Activated CD4-positive, alpha-beta memory T cell treated with anti-CD3 and anti-CD28 coated beads for 36 hours (primary cell): ENCODE measurements at regions not wholly inside any gene's neighbourhood (a gene's known extent, or its start where the extent isn't known, plus 50 kb on each side); places are given as distances from the start of the nearest gene placed in this dataset.
A peak's percentile ranks its signal among the peaks of the same experiment; 100 is the strongest.
"Not testable (repeated sequence)": the region's sequence is repeated elsewhere in the genome, so short reads cannot be mapped to it uniquely, and the experiment has no call there.

Experiments used
- CTCF ChIA-PET: fragments of 350-600 bp; sonication (Branson Sonifier 250); formaldehyde crosslinking; loops from one replicate; lab custom pipeline; 2021; ENCODE audit warnings: antibody characterized with exemption, inconsistent platforms; lab: Charles Lee
- POLR2A ChIA-PET: fragments of 350-600 bp; sonication (Branson Sonifier 250); formaldehyde crosslinking; loops from one replicate; lab custom pipeline; 2021; ENCODE audit warnings: antibody characterized with exemption; lab: Charles Lee
- DNase-seq: peaks from one replicate; pipeline ENCODE4 v3.0.0-alpha.2; 2020
- H3K27ac Mint-ChIP-seq: one replicate; pipeline ENCODE4 v1.8.0; 2021; ENCODE audit warnings: mixed read lengths
- H3K27me3 Mint-ChIP-seq: one replicate; pipeline ENCODE4 v1.8.0; 2021; ENCODE audit warnings: mixed read lengths
- H3K36me3 Mint-ChIP-seq: one replicate; pipeline ENCODE4 v1.8.0; 2021; ENCODE audit warnings: mixed read lengths
- H3K4me1 Mint-ChIP-seq: one replicate; pipeline ENCODE4 v1.8.0; 2021; ENCODE audit warnings: low read depth, mixed read lengths
- H3K4me3 Mint-ChIP-seq: one replicate; pipeline ENCODE4 v1.8.0; 2021; ENCODE audit warnings: mild to moderate bottlenecking, mixed read lengths
- H3K9me3 Mint-ChIP-seq: one replicate; pipeline ENCODE4 v1.8.0; 2021; ENCODE audit warnings: mixed read lengths
- intact Hi-C: fragments of 100-400 bp; cut with micrococcal nuclease; formaldehyde crosslinking; loops from one replicate; pipeline ENCODE4 v1.15.1; 2023

DNA sequence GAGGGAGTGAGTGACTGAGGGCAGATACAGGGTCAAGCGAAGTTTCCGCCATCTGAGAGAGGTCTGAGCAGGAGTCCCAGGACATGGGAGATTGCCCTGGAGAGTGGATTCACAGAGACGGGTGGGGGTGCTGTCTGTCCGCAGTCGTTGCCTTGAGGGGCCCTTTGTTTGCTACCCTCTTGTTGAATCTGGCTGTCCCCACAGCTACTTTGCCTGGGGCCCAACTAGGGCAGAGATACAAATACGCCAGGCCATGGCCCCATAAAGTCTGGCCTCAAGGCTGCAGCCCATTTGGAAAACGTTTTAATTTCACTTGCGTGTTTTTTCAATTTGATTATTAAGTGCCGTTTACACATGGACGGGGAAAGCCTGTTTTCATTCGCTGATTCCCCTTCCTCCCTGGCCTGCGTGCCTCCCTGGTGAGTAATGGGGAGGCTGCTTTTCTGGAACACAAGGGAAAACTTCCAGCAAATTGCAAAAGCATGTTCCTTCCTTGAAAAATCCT is 134.4 kb downstream of the SMIM20 start:
- Mint-ChIP-seq H3K36me3 (no peaks in the 10 kb centered on the region), H3K27me3 (peaks cover 9% of the 10 kb centered on the region), H3K9me3 (no peaks in the 10 kb centered on the region), H3K27ac (no peak overlapping the region), H3K4me3 (no peak overlapping the region), H3K4me1 (peaks cover 8% of the 10 kb centered on the region)
- CTCF ChIA-PET, result no interaction called here
- intact Hi-C loops, result no loop called here
- POLR2A ChIA-PET, result no interaction called here
- no peak for DNase-seq

GRCh38 chr4:26048950-26049349 is 134.9 kb downstream of the SMIM20 start:
- H3K4me1 Mint-ChIP-seq, result peaks cover 8% of the 10 kb centered on the region
- intact Hi-C loops, result no loop called here
- CTCF ChIA-PET, result no interaction called here
- H3K4me3 Mint-ChIP-seq, result no peak overlapping the region
- H3K27ac Mint-ChIP-seq, result no peak overlapping the region
- H3K36me3 Mint-ChIP-seq, result no peaks in the 10 kb centered on the region
- DNase-seq, result no peak
- H3K27me3 Mint-ChIP-seq, result peaks cover 7% of the 10 kb centered on the region
- H3K9me3 Mint-ChIP-seq, result no peaks in the 10 kb centered on the region
- POLR2A ChIA-PET, result no interaction called here

- Mint-ChIP-seq H3K36me3 (no peaks in the 10 kb centered on the region), H3K4me1 (peaks cover 5% of the 10 kb centered on the region), H3K27me3 (peaks cover 7% of the 10 kb centered on the region), H3K27ac (no peak overlapping the region), H3K9me3 (no peaks in the 10 kb centered on the region), H3K4me3 (no peak overlapping the region)
- ChIA-PET POLR2A (no interaction called here), CTCF (no interaction called here)
- no peak for DNase-seq
- intact Hi-C loops, result no loop called here
Observed at GRCh38 chr4:26049447-26049846, 135.4 kb downstream of the SMIM20 start.

GRCh38 chr4:26050212-26050643 is 136.2 kb downstream of the SMIM20 start:
- intact Hi-C loops, result no loop called here
- peaks cover 3% of the 10 kb centered on the region for H3K4me1 Mint-ChIP-seq
- CTCF ChIA-PET, result interaction anchor here (1.1 kb wide), 1 partner anchor 280 kb away, joined by 3 read pairs; no protein-coding TSS in a partner anchor

GRCh38 chr4:26050671-26051070 is 136.7 kb downstream of the SMIM20 start:
- ChIA-PET CTCF (interaction anchor here (1.1 to 1.5 kb wide), 2 partner anchors 18 to 280 kb away, joined by 3 read pairs; no protein-coding TSS in a partner anchor), POLR2A (no interaction called here)
- no peak for DNase-seq
- Mint-ChIP-seq H3K36me3 (no peaks in the 10 kb centered on the region), H3K4me1 (peaks cover 3% of the 10 kb centered on the region), H3K4me3 (no peak overlapping the region), H3K27me3 (peaks cover 7% of the 10 kb centered on the region), H3K27ac (no peak overlapping the region), H3K9me3 (peaks cover 2% of the 10 kb centered on the region)
- intact Hi-C loops, result no loop called here

More at GRCh38 chr4:26050212-26050643, 136.2 kb downstream of the SMIM20 start:
- no peak for DNase-seq
- H3K27ac Mint-ChIP-seq, result no peak overlapping the region
- POLR2A ChIA-PET, result no interaction called here
- no peak overlapping the region for H3K4me3 Mint-ChIP-seq
- peaks cover 2% of the 10 kb centered on the region for H3K9me3 Mint-ChIP-seq
- H3K36me3 Mint-ChIP-seq, result no peaks in the 10 kb centered on the region
- peaks cover 7% of the 10 kb centered on the region for H3K27me3 Mint-ChIP-seq

DNA sequence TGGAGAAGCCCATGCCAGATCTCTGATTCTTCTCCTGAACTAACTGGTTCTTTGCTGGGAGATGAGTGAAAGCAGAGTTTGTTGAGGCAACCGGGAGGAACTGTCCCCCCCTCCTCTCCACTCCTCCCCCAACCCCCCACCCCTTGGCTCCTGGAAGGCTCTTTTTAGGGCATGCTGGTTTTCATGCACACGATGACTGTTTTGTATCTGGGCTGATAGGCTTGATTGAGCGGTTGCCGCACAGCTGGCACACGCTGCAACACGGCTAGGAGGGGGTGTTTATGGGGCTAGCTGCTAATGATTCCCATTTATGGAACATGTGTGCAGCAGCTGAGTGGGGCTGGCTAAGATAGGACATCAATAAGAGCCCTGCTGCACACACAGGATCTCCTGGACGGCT is 137.2 kb downstream of the SMIM20 start:
- DNase-seq, result no peak
- ChIA-PET CTCF (interaction anchor here (1.1 to 1.5 kb wide), 2 partner anchors 18 to 279 kb away, joined by 3 read pairs; no protein-coding TSS in a partner anchor), POLR2A (no interaction called here)
- Mint-ChIP-seq H3K27ac (no peak overlapping the region), H3K27me3 (peaks cover 7% of the 10 kb centered on the region), H3K36me3 (no peaks in the 10 kb centered on the region), H3K4me1 (peaks cover 3% of the 10 kb centered on the region), H3K9me3 (peaks cover 2% of the 10 kb centered on the region), H3K4me3 (no peak overlapping the region)
- intact Hi-C loops, result no loop called here

DNA sequence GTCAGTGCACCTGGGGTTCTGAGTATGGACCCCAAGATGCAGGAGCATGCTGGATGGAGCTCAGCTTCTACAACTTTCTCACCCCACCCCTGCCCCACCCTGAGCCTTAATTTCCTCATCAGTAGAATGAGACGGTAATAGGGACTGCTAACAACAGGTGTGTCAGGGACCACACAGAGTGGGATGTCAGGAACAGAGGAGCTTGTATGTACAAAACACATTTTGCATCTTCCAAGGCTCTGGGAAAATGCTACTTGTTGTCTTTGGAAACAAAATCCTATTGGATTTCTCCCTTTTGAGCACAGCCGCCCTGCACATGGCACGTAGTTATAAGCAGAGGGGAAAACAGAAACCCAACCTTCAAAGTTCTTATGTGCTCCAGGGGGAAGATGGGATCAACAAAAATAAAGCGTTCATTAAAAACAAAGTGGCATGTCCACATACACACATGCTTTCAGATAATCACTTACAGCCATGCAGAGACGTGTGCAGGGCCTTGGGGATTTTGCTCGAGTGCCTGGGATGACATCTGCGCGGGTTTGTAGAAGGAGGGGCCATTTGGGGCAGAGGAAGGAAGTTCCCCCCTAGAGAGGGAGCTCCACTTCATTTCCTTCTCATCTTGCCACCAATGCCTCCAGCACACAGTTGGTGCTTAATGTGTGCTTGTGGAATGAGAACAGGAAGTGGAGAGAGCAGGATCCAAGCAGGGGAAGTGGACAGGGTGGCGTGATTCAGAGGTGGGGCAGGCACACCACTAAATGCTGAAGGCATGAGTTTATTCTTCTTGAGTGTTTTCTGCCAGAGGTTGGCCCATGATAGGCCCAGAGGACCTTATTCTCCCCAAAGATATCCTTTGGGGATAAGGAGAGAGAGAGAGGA is 138.9 kb downstream of the SMIM20 start:
- Mint-ChIP-seq H3K27me3 (peaks cover 5% of the 10 kb centered on the region), H3K4me3 (no peak overlapping the region), H3K9me3 (peaks cover 2% of the 10 kb centered on the region), H3K27ac (no peak overlapping the region), H3K36me3 (no peaks in the 10 kb centered on the region), H3K4me1 (peaks cover 4% of the 10 kb centered on the region)
- ChIA-PET POLR2A (no interaction called here), CTCF (no interaction called here)
- intact Hi-C loops, result no loop called here
- DNase-seq, result no peak

- Mint-ChIP-seq H3K27ac (no peak overlapping the region), H3K4me3 (no peak overlapping the region), H3K4me1 (peaks cover 11% of the 10 kb centered on the region), H3K27me3 (peaks cover 5% of the 10 kb centered on the region), H3K36me3 (no peaks in the 10 kb centered on the region), H3K9me3 (peaks cover 2% of the 10 kb centered on the region)
- CTCF ChIA-PET, result no interaction called here
- DNase-seq, result no peak
- intact Hi-C loops, result no loop called here
- POLR2A ChIA-PET, result no interaction called here
Observed at GRCh38 chr4:26053761-26054160, 139.7 kb downstream of the SMIM20 start.

GRCh38 chr4:26055855-26056254 is 141.8 kb downstream of the SMIM20 start:
- CTCF ChIA-PET, result interaction anchor here (0.9 to 1.5 kb wide), 10 partner anchors 10 to 274 kb away, joined by 3 to 5 read pairs (median 3); no protein-coding TSS in a partner anchor
- intact Hi-C loops, result no loop called here
- peaks cover 24% of the 10 kb centered on the region for H3K4me1 Mint-ChIP-seq
- POLR2A ChIA-PET, result no interaction called here
- H3K9me3 Mint-ChIP-seq, result peaks cover 2% of the 10 kb centered on the region
- no peak for DNase-seq
- H3K27me3 Mint-ChIP-seq, result peaks cover 1% of the 10 kb centered on the region
- no peak overlapping the region for H3K4me3 Mint-ChIP-seq
- H3K36me3 Mint-ChIP-seq, result no peaks in the 10 kb centered on the region
- H3K27ac Mint-ChIP-seq, result no peak overlapping the region

- CTCF ChIA-PET, result interaction anchor here (1.0 to 1.5 kb wide), 6 partner anchors 10 to 269 kb away, joined by 3 to 5 read pairs (median 4); no protein-coding TSS in a partner anchor
- Mint-ChIP-seq H3K36me3 (no peaks in the 10 kb centered on the region), H3K27me3 (peaks cover 1% of the 10 kb centered on the region), H3K9me3 (peaks cover 2% of the 10 kb centered on the region), H3K4me1 (peaks cover 28% of the 10 kb centered on the region), H3K4me3 (no peak overlapping the region), H3K27ac (no peak overlapping the region)
- no peak for DNase-seq
- intact Hi-C loops, result no loop called here
- POLR2A ChIA-PET, result no interaction called here
Observed at GRCh38 chr4:26056406-26056805, 142.4 kb downstream of the SMIM20 start.

DNA sequence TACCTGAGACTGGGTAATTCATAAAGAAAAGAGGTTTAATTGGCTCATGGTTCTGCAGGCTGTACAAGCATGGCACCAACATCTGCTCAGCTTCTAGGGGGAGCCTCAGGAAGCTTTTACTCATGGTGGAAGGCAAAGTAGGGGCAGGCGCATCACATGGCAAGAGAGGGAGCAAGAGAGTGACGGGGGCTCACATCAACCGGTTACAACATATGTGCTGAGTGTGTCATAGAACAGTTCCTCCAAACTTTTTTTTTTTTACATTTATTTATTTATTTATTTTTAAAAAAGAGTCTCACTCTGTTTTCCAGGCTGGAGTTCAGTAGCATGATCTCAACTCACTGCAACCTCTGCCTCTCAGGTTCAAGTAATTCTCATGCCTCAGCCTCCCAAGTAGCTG is 143.8 kb downstream of the SMIM20 start:
- H3K4me3 Mint-ChIP-seq, result not testable (repeated sequence)

GRCh38 chr4:26058537-26058936 is 144.5 kb downstream of the SMIM20 start:
- H3K4me3 Mint-ChIP-seq, result peak overlapping the region; percentile 9
- H3K27me3 Mint-ChIP-seq, result no peaks in the 10 kb centered on the region
- H3K27ac Mint-ChIP-seq, result peak overlapping the region; percentile 66
- no peaks in the 10 kb centered on the region for H3K36me3 Mint-ChIP-seq
- CTCF ChIA-PET, result interaction anchor here (0.6 to 3.1 kb wide), 12 partner anchors 11 to 746 kb away, joined by 3 to 16 read pairs (median 3); partner anchors contain the start of gene ZCCHC4
- POLR2A ChIA-PET, result interaction anchor here (0.6 to 2.9 kb wide), 6 partner anchors 17 to 261 kb away, joined by 3 to 10 read pairs (median 4); partner anchors contain the start of gene RBPJ
- H3K4me1 Mint-ChIP-seq, result peaks cover 29% of the 10 kb centered on the region
- peak; percentile 84 for DNase-seq
- H3K9me3 Mint-ChIP-seq, result peaks cover 2% of the 10 kb centered on the region
- intact Hi-C loops, result loop anchor here (1.0 to 2.0 kb wide), 2 partner anchors 16 to 24 kb away; no protein-coding TSS in a partner anchor

More for the DNA sequence above, 143.8 kb downstream of the SMIM20 start:
- not testable (repeated sequence) for H3K36me3 Mint-ChIP-seq, H3K27ac Mint-ChIP-seq, H3K27me3 Mint-ChIP-seq, DNase-seq, H3K9me3 Mint-ChIP-seq
- peaks cover 29% of the 10 kb centered on the region for H3K4me1 Mint-ChIP-seq
- CTCF ChIA-PET, result interaction anchor here (0.9 to 3.1 kb wide), 5 partner anchors 12 to 745 kb away, joined by 3 to 16 read pairs (median 7); partner anchors contain the start of gene ZCCHC4
- POLR2A ChIA-PET, result interaction anchor here (0.7 to 2.9 kb wide), 3 partner anchors 18 to 262 kb away, joined by 3 to 10 read pairs (median 4); partner anchors contain the start of gene RBPJ
- intact Hi-C loops, result loop anchor here (1.0 to 2.0 kb wide), 2 partner anchors 16 to 23 kb away; no protein-coding TSS in a partner anchor
